ENCODE measurements at regions not wholly inside any gene's neighbourhood (a gene's known extent, or its start where the extent isn't known, plus 50 kb on each side); places are given as distances from the start of the nearest gene placed in this dataset.

GRCh38 chr5:74054641-74055421 is 428.8 kb downstream of the ARHGEF28 start:
- FAIRE-seq (no peak), DNase-seq (ENCODE audit: insufficient read length) (no peak)
- TF ChIP-seq POLR2AphosphoS5 (IDR thresholded peaks at IDR 0.05; ENCODE audit: low read depth, low read length) = no peak
- no peak for TF ChIP-seq POLR2A (IDR thresholded peaks at IDR 0.05; ENCODE audit: low read depth, low read length)
- no peak for TF ChIP-seq TAF1 (IDR thresholded peaks at IDR 0.05; ENCODE audit: borderline replicate concordance, low read depth, low read length)

- no peak for FAIRE-seq
- TF ChIP-seq POLR2A (IDR thresholded peaks at IDR 0.05; ENCODE audit: low read depth, low read length) (no peak), TAF1 (IDR thresholded peaks at IDR 0.05; ENCODE audit: borderline replicate concordance, low read depth, low read length) (no peak), POLR2AphosphoS5 (IDR thresholded peaks at IDR 0.05; ENCODE audit: low read depth, low read length) (no peak)
- DNase-seq (ENCODE audit: insufficient read length) = no peak
Observed at GRCh38 chr5:74054139-74054538, 428.1 kb downstream of the ARHGEF28 start.

- TF ChIP-seq POLR2AphosphoS5 (IDR thresholded peaks at IDR 0.05; ENCODE audit: low read depth, low read length) = no peak
- no peak for TF ChIP-seq TAF1 (IDR thresholded peaks at IDR 0.05; ENCODE audit: borderline replicate concordance, low read depth, low read length)
- no peak for TF ChIP-seq POLR2A (IDR thresholded peaks at IDR 0.05; ENCODE audit: low read depth, low read length)
- DNase-seq (ENCODE audit: insufficient read length) = no peak
- no peak for FAIRE-seq
Observed at GRCh38 chr5:74052441-74053221, 426.6 kb downstream of the ARHGEF28 start.

GRCh38 chr5:74051076-74051475 is 425.1 kb downstream of the ARHGEF28 start:
- no peak for TF ChIP-seq POLR2AphosphoS5 (IDR thresholded peaks at IDR 0.05; ENCODE audit: low read depth, low read length)
- TF ChIP-seq TAF1 (IDR thresholded peaks at IDR 0.05; ENCODE audit: borderline replicate concordance, low read depth, low read length) = no peak
- no peak for TF ChIP-seq POLR2A (IDR thresholded peaks at IDR 0.05; ENCODE audit: low read depth, low read length)
- FAIRE-seq (no peak), DNase-seq (ENCODE audit: insufficient read length) (no peak)

- no peak for FAIRE-seq
- no peak for DNase-seq (ENCODE audit: insufficient read length)
- TF ChIP-seq POLR2AphosphoS5 (IDR thresholded peaks at IDR 0.05; ENCODE audit: low read depth, low read length) (no peak), TAF1 (IDR thresholded peaks at IDR 0.05; ENCODE audit: borderline replicate concordance, low read depth, low read length) (no peak), POLR2A (IDR thresholded peaks at IDR 0.05; ENCODE audit: low read depth, low read length) (no peak)
Observed at GRCh38 chr5:74044936-74045335, 418.9 kb downstream of the ARHGEF28 start.

GRCh38 chr5:74042959-74043358 is 417.0 kb downstream of the ARHGEF28 start:
- TF ChIP-seq POLR2AphosphoS5 (IDR thresholded peaks at IDR 0.05; ENCODE audit: low read depth, low read length) (no peak), POLR2A (IDR thresholded peaks at IDR 0.05; ENCODE audit: low read depth, low read length) (no peak), TAF1 (IDR thresholded peaks at IDR 0.05; ENCODE audit: borderline replicate concordance, low read depth, low read length) (no peak)
- FAIRE-seq (no peak), DNase-seq (ENCODE audit: insufficient read length) (no peak)

- no peak for FAIRE-seq
- TF ChIP-seq POLR2A (IDR thresholded peaks at IDR 0.05; ENCODE audit: low read depth, low read length) = no peak
- TF ChIP-seq TAF1 (IDR thresholded peaks at IDR 0.05; ENCODE audit: borderline replicate concordance, low read depth, low read length) = no peak
- TF ChIP-seq POLR2AphosphoS5 (IDR thresholded peaks at IDR 0.05; ENCODE audit: low read depth, low read length) = no peak
- no peak for DNase-seq (ENCODE audit: insufficient read length)
Observed at GRCh38 chr5:74042559-74042958, 416.6 kb downstream of the ARHGEF28 start.

- TF ChIP-seq TAF1 (IDR thresholded peaks at IDR 0.05; ENCODE audit: borderline replicate concordance, low read depth, low read length) (no peak), POLR2A (IDR thresholded peaks at IDR 0.05; ENCODE audit: low read depth, low read length) (no peak), POLR2AphosphoS5 (IDR thresholded peaks at IDR 0.05; ENCODE audit: low read depth, low read length) (no peak)
- FAIRE-seq = no peak
- no peak for DNase-seq (ENCODE audit: insufficient read length)
Observed at GRCh38 chr5:74041913-74042312, 415.9 kb downstream of the ARHGEF28 start.

- FAIRE-seq (no peak), DNase-seq (ENCODE audit: insufficient read length) (no peak)
- no peak for TF ChIP-seq POLR2A (IDR thresholded peaks at IDR 0.05; ENCODE audit: low read depth, low read length)
- no peak for TF ChIP-seq TAF1 (IDR thresholded peaks at IDR 0.05; ENCODE audit: borderline replicate concordance, low read depth, low read length)
- no peak for TF ChIP-seq POLR2AphosphoS5 (IDR thresholded peaks at IDR 0.05; ENCODE audit: low read depth, low read length)
Observed at GRCh38 chr5:74040811-74041491, 415.0 kb downstream of the ARHGEF28 start.

- FAIRE-seq (peak; percentile 50), DNase-seq (ENCODE audit: insufficient read length) (no peak)
- no peak for TF ChIP-seq TAF1 (IDR thresholded peaks at IDR 0.05; ENCODE audit: borderline replicate concordance, low read depth, low read length)
- no peak for TF ChIP-seq POLR2AphosphoS5 (IDR thresholded peaks at IDR 0.05; ENCODE audit: low read depth, low read length)
- no peak for TF ChIP-seq POLR2A (IDR thresholded peaks at IDR 0.05; ENCODE audit: low read depth, low read length)
Observed at GRCh38 chr5:74040065-74040551, 414.1 kb downstream of the ARHGEF28 start.

- TF ChIP-seq TAF1 (IDR thresholded peaks at IDR 0.05; ENCODE audit: borderline replicate concordance, low read depth, low read length) (no peak), POLR2A (IDR thresholded peaks at IDR 0.05; ENCODE audit: low read depth, low read length) (no peak), POLR2AphosphoS5 (IDR thresholded peaks at IDR 0.05; ENCODE audit: low read depth, low read length) (no peak)
- no peak for FAIRE-seq
- DNase-seq (ENCODE audit: insufficient read length) = no peak
Observed at GRCh38 chr5:74037321-74037720, 411.3 kb downstream of the ARHGEF28 start.
